Fibroblast of lung (primary cell): ENCODE measurements at regions not wholly inside any gene's neighbourhood (a gene's known extent, or its start where the extent isn't known, plus 50 kb on each side); places are given as distances from the start of the nearest gene placed in this dataset.
"Not testable (repeated sequence)": the region's sequence is repeated elsewhere in the genome, so short reads cannot be mapped to it uniquely, and the experiment has no call there.

Experiments
- CTCF ChIP-seq, 2 donors: IDR thresholded peaks in 1 of 2; conservative IDR thresholded peaks in 1 of 2; 1 replicate in 1 of 2; 2 replicates in 1 of 2; pipeline ENCODE4 v1.5.1; 2011 to 2012; ENCODE audit warnings: low read length in 2 of 2, control low read depth in 1 of 2, inconsistent platforms in 1 of 2, low read depth in 1 of 2, mild to moderate bottlenecking in 1 of 2
- EZH2 ChIP-seq: IDR thresholded peaks from 2 replicates; pipeline ENCODE4 v1.5.1; 2012; ENCODE audit warnings: low read length, control low read depth, mild to moderate bottlenecking; ENCODE audit errors: missing control alignments

GRCh38 chr2:58386904-58387303 lies 145.8 kb upstream of the FANCL start:
- TF ChIP-seq EZH2; CTCF (conservative IDR thresholded peaks at IDR 0.05 in 1 of 2, IDR thresholded peaks at IDR 0.05 in 1 of 2; ENCODE audit: low read depth in 1 of 2, low read length in 2 of 2): not testable (repeated sequence)
